CD4-positive, alpha-beta T cell (primary cell): ENCODE measurements at regions not wholly inside any gene's neighbourhood (a gene's known extent, or its start where the extent isn't known, plus 50 kb on each side); places are given as distances from the start of the nearest gene placed in this dataset.

ENCODE experiments used
- ATAC-seq: fragments of 200-7000 bp; cut with Tn5 transposase; one replicate; pipeline ENCODE4 v1.10.0; 2022; ENCODE audit warnings: mild to moderate bottlenecking; ENCODE audit not compliant: poor library complexity
- CTCF ChIA-PET: fragments of 350-600 bp; sonication (Branson Sonifier 250); formaldehyde crosslinking; loops from one replicate; lab custom pipeline; 2021; ENCODE audit warnings: antibody characterized with exemption, inconsistent platforms; lab: Charles Lee
- POLR2A ChIA-PET: fragments of 350-600 bp; sonication (Branson Sonifier 250); formaldehyde crosslinking; loops from one replicate; lab custom pipeline; 2021; ENCODE audit warnings: antibody characterized with exemption, inconsistent platforms; lab: Charles Lee
- DNase-seq, 14 experiments: peaks; one replicate each; pipeline ENCODE4 v3.0.0-alpha.2; 2013 to 2020; ENCODE audit warnings: mixed read lengths in 2 of 14
- H3K27ac ChIP-seq, 2 donors: one replicate each; pipeline versions ENCODE4 v1.5.1 to v1.7.0; 2013; ENCODE audit warnings: low read length in 2 of 2, low read depth in 1 of 2, mild to moderate bottlenecking in 1 of 2
- H3K27me3 ChIP-seq, 2 experiments: 1 replicate in 1 of 2; 2 replicates in 1 of 2; pipeline versions ENCODE4 v1.6.1 to v1.7.0; 2013; ENCODE audit warnings: low read length in 2 of 2, control low read depth in 1 of 2, mild to moderate bottlenecking in 1 of 2, moderate library complexity in 1 of 2; ENCODE audit not compliant: insufficient read depth in 2 of 2, control insufficient read depth in 1 of 2
- H3K36me3 ChIP-seq: one replicate; pipeline ENCODE4 v1.6.1; 2013; ENCODE audit warnings: low read length, control low read depth; ENCODE audit not compliant: insufficient read depth
- H3K4me1 ChIP-seq: one replicate; pipeline ENCODE4 v1.6.1; 2013; ENCODE audit warnings: low read length, control low read depth; ENCODE audit not compliant: insufficient read depth
- H3K4me3 ChIP-seq: one replicate; pipeline ENCODE4 v1.5.1; 2013; ENCODE audit warnings: mild to moderate bottlenecking, low read length, moderate library complexity
- H3K9me3 ChIP-seq, 2 experiments: 1 replicate in 1 of 2; 2 replicates in 1 of 2; pipeline versions ENCODE4 v1.6.1 to v1.7.0; 2013; ENCODE audit warnings: low read length in 2 of 2, mild to moderate bottlenecking in 2 of 2, control low read depth in 1 of 2, moderate library complexity in 1 of 2; ENCODE audit not compliant: control insufficient read depth in 1 of 2, insufficient read depth in 1 of 2
- H3K27ac Mint-ChIP-seq: one replicate; pipeline ENCODE4 v1.8.0; 2020; ENCODE audit warnings: mixed read lengths
- H3K27me3 Mint-ChIP-seq: one replicate; pipeline ENCODE4 v1.8.0; 2021; ENCODE audit warnings: mixed read lengths
- H3K36me3 Mint-ChIP-seq: one replicate; pipeline ENCODE4 v1.8.0; 2021; ENCODE audit warnings: low read depth, mixed read lengths
- H3K4me1 Mint-ChIP-seq: one replicate; pipeline ENCODE4 v1.8.0; 2021; ENCODE audit warnings: low read depth, mixed read lengths
- H3K4me3 Mint-ChIP-seq: one replicate; pipeline ENCODE4 v1.8.0; 2020; ENCODE audit warnings: mild to moderate bottlenecking, mixed read lengths
- H3K9me3 Mint-ChIP-seq: one replicate; pipeline ENCODE4 v1.8.0; 2020; ENCODE audit warnings: mixed read lengths
- intact Hi-C, 2 experiments: fragments of 100-400 bp; cut with DNase I in 1 of 2; cut with micrococcal nuclease in 1 of 2; formaldehyde crosslinking; loops; one replicate each; pipeline versions ENCODE4 v1.15.1 to v1.9.0; 2023 to 2025; cut with DNase I, micrococcal nuclease
- TF ChIP-seq, protein P1 (sequence below): fragments of 200-600 bp; IDR thresholded peaks from one replicate; pipeline ENCODE4 v1.8.0; 2022; ENCODE audit warnings: antibody characterized with exemption, mild to moderate bottlenecking

DNA sequence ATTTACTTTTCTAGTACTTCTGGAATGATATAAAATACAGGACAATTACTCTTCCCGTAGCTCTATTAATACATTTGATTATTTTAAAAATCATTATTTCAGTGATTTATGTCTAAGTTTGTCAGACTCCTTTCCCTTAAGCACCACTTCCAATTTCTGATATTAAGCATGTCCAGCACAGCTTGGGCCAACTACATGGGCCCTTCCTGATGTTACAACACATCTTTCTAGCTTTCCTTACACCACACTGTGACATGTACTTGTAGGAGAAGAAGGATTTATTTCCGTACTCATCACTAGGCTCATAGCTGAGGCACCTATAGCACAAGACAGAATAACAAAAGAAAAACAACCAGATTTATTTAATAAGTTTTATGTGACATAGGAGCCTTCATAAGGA lies 134.8 kb upstream of the HNRNPA3 start:
- no peaks in the 10 kb centered on the region for H3K36me3 Mint-ChIP-seq
- Histone ChIP-seq H3K9me3 (no peaks in the 10 kb centered on the region), H3K36me3 (no peaks in the 10 kb centered on the region), H3K4me1 (no peaks in the 10 kb centered on the region), H3K27ac (no peak overlapping the region), H3K4me3 (no peak overlapping the region), H3K27me3 (no peaks in the 10 kb centered on the region)
- DNase-seq (no peak), ATAC-seq (no peak)
- no peaks in the 10 kb centered on the region for H3K4me1 Mint-ChIP-seq
- H3K9me3 Mint-ChIP-seq = no peaks in the 10 kb centered on the region
- no peak overlapping the region for H3K27ac Mint-ChIP-seq
- no peak overlapping the region for H3K4me3 Mint-ChIP-seq
- peaks cover 34% of the 10 kb centered on the region for H3K27me3 Mint-ChIP-seq
- POLR2A ChIA-PET = no interaction called here
- TF ChIP-seq, protein P1, sequence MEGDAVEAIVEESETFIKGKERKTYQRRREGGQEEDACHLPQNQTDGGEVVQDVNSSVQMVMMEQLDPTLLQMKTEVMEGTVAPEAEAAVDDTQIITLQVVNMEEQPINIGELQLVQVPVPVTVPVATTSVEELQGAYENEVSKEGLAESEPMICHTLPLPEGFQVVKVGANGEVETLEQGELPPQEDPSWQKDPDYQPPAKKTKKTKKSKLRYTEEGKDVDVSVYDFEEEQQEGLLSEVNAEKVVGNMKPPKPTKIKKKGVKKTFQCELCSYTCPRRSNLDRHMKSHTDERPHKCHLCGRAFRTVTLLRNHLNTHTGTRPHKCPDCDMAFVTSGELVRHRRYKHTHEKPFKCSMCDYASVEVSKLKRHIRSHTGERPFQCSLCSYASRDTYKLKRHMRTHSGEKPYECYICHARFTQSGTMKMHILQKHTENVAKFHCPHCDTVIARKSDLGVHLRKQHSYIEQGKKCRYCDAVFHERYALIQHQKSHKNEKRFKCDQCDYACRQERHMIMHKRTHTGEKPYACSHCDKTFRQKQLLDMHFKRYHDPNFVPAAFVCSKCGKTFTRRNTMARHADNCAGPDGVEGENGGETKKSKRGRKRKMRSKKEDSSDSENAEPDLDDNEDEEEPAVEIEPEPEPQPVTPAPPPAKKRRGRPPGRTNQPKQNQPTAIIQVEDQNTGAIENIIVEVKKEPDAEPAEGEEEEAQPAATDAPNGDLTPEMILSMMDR = no peak
- CTCF ChIA-PET = no interaction called here
- intact Hi-C loops = no loop called here

DNA sequence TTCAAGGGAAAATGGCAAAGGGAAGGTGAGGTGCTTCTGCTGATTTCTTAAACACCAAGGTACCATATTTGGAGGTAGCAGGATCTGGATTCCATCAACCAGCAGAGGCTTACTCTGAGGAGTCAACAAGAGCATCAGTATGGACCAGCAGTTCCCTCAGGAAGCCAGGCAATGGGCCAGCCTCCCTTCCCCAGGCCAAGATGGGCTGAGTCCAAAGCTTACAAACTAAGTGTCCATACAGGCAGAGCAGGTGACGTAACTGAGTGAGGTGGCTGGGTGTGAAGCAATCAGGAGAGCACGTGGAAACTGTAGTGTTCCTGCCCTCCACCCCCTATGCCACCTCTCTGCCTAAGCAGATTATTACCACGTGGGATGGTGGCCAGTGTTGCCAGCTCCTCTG lies 134.2 kb upstream of the HNRNPA3 start:
- ATAC-seq (no peak), DNase-seq (no peak)
- Mint-ChIP-seq H3K27ac (no peak overlapping the region), H3K27me3 (peaks cover 29% of the 10 kb centered on the region), H3K4me1 (no peaks in the 10 kb centered on the region), H3K36me3 (no peaks in the 10 kb centered on the region), H3K4me3 (no peak overlapping the region), H3K9me3 (no peaks in the 10 kb centered on the region)
- no peak overlapping the region for H3K4me3 ChIP-seq
- H3K9me3 ChIP-seq = no peaks in the 10 kb centered on the region
- no peaks in the 10 kb centered on the region for H3K4me1 ChIP-seq
- no peaks in the 10 kb centered on the region for H3K36me3 ChIP-seq
- intact Hi-C loops = no loop called here
- H3K27ac ChIP-seq = no peak overlapping the region
- TF ChIP-seq, protein P1 = no peak
- H3K27me3 ChIP-seq = no peaks in the 10 kb centered on the region
- ChIA-PET POLR2A (no interaction called here), CTCF (no interaction called here)

DNA sequence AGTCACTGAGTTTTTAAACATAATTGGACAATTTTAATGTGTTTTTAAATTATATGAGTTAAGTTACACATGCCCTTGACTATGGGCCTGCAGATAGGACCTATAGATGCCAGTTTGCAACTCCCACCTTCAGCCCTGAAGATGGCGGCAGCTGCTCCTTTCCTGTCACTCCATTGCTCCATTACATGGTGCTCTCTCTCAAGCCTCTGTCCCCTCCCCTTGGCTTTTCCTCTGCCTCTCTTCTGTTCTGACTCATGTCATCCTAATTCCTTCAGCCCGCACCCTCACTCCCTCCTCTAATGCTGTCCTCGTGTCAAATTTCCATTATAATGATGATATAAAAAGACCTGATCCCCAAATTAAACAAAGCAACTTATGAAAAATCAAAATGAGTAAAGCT lies 133.7 kb upstream of the HNRNPA3 start:
- Mint-ChIP-seq H3K27ac (no peak overlapping the region), H3K9me3 (no peaks in the 10 kb centered on the region), H3K36me3 (no peaks in the 10 kb centered on the region), H3K27me3 (peaks cover 29% of the 10 kb centered on the region), H3K4me1 (no peaks in the 10 kb centered on the region), H3K4me3 (no peak overlapping the region)
- no peaks in the 10 kb centered on the region for H3K9me3 ChIP-seq
- no peak overlapping the region for H3K27ac ChIP-seq
- no peak overlapping the region for H3K4me3 ChIP-seq
- CTCF ChIA-PET = no interaction called here
- ATAC-seq (no peak), DNase-seq (no peak)
- H3K27me3 ChIP-seq = no peaks in the 10 kb centered on the region
- no peaks in the 10 kb centered on the region for H3K4me1 ChIP-seq
- TF ChIP-seq, protein P1 = no peak
- H3K36me3 ChIP-seq = no peaks in the 10 kb centered on the region
- POLR2A ChIA-PET = no interaction called here
- intact Hi-C loops = no loop called here
